HepG2 (cell line): ENCODE measurements at regions not wholly inside any gene's neighbourhood (a gene's known extent, or its start where the extent isn't known, plus 50 kb on each side); places are given as distances from the start of the nearest gene placed in this dataset.

Source experiments
- ATAC-seq: fragments of 200-7000 bp; cut with Tn5 transposase; 3 replicates; pipeline ENCODE4 v1.9.1; 2020; ENCODE audit warnings: mild to moderate bottlenecking, moderate library complexity
- BruUV-seq: library from RNA; stranded (reverse); fragments of 400-500 nt; replicated peaks from 2 replicates; lab custom pipeline; 2021; lab: Mats Ljungman, UMichigan
- CTCF ChIA-PET: fragments of 300-600 bp; formaldehyde crosslinking; extraction: SDS; loops from one replicate; lab custom pipeline; 2021; ENCODE audit warnings: low total read pairs, inconsistent platforms, low intra/inter-chr PET ratio; lab: Yijun Ruan, JAX
- POLR2A ChIA-PET: fragments of 350-600 bp; sonication (Branson Sonifier 250); formaldehyde crosslinking; loops from one replicate; lab custom pipeline; 2020; ENCODE audit warnings: antibody characterized with exemption, inconsistent platforms; lab: Yijun Ruan, JAX
- DNase-seq: peaks from one replicate; pipeline ENCODE4 v3.0.0-alpha.2; 2015; ENCODE audit warnings: low spot score
- FAIRE-seq: peaks from 3 replicates; lab custom pipeline; 2011; peaks lifted over from hg19 to GRCh38; lab: Jason Lieb, UNC
- H2AFZ ChIP-seq: one replicate; pipeline ENCODE4 v1.6.1; 2011; ENCODE audit warnings: low read length, inconsistent platforms
- H3K27ac ChIP-seq: fragments of 300-600 bp; 3 replicates; pipeline ENCODE4 v1.8.0; 2011; ENCODE audit warnings: mixed run types, mild to moderate bottlenecking, mixed read lengths, low read length, inconsistent platforms; ENCODE audit not compliant: insufficient read depth; ENCODE audit errors: extremely low read length
- H3K27me3 ChIP-seq, 2 experiments: fragments of 200-600 bp in 1 of 2; 2 replicates in 1 of 2; 3 replicates in 1 of 2; pipeline versions ENCODE4 v1.6.0 to v1.8.0; 2011; ENCODE audit warnings: low read length in 2 of 2, mild to moderate bottlenecking in 2 of 2, moderate library complexity in 2 of 2, inconsistent platforms in 1 of 2; ENCODE audit not compliant: insufficient read depth in 2 of 2, control insufficient read depth in 1 of 2
- H3K36me3 ChIP-seq, 2 experiments: fragments of 200-600 bp in 1 of 2; replicated peaks in 1 of 2; 2 replicates in 1 of 2; 3 replicates in 1 of 2; pipeline versions ENCODE4 v1.5.1 to v1.8.0; 2011; ENCODE audit warnings: low read length in 2 of 2, inconsistent platforms in 1 of 2; ENCODE audit not compliant: insufficient read depth in 2 of 2, control insufficient read depth in 1 of 2
- H3K4me1 ChIP-seq: 2 replicates; pipeline ENCODE4 v1.5.1; 2012; ENCODE audit warnings: low read length, inconsistent platforms; ENCODE audit not compliant: insufficient read depth
- H3K4me2 ChIP-seq: 2 replicates; pipeline ENCODE4 v1.6.0; 2011; ENCODE audit warnings: low read depth, low read length, inconsistent platforms
- H3K4me3 ChIP-seq, 3 experiments: fragments of 200-600 bp in 1 of 3; sonication (generic), shearing (Covaris generic) in 1 of 3; replicated peaks in 1 of 3; 2 replicates each; pipeline ENCODE4 v1.5.1; 2011 to 2016; ENCODE audit warnings: low read length in 3 of 3, inconsistent platforms in 2 of 3, low read depth in 2 of 3, mild to moderate bottlenecking in 2 of 3, control low read depth in 1 of 3, mixed read lengths in 1 of 3; ENCODE audit not compliant: insufficient read depth in 1 of 3
- H3K79me2 ChIP-seq: one replicate; pipeline ENCODE4 v1.6.1; 2011; ENCODE audit warnings: low read length, inconsistent platforms; ENCODE audit not compliant: insufficient read depth
- H3K9ac ChIP-seq: 2 replicates; pipeline ENCODE4 v1.6.0; 2011; ENCODE audit warnings: mild to moderate bottlenecking, low read depth, low read length, inconsistent platforms; ENCODE audit not compliant: insufficient read depth
- H3K9me3 ChIP-seq: 2 replicates; pipeline ENCODE4 v1.5.1; 2012; ENCODE audit warnings: mild to moderate bottlenecking, low read length
- H4K20me1 ChIP-seq: 2 replicates; pipeline ENCODE4 v1.6.0; 2011; ENCODE audit warnings: inconsistent platforms, mild to moderate bottlenecking, low read length, moderate library complexity; ENCODE audit not compliant: insufficient read depth
- CEBPG ChIP-seq: IDR thresholded peaks from 2 replicates; pipeline ENCODE4 v1.6.1; 2016
- CSRNP2 ChIP-seq: sonication (generic); formaldehyde crosslinking; conservative IDR thresholded peaks from 2 replicates; pipeline ENCODE4 v1.8.0; 2022; ENCODE audit warnings: low read depth, missing genetic modification reagents
- E2F5 ChIP-seq: sonication (generic); formaldehyde crosslinking; conservative IDR thresholded peaks from 2 replicates; pipeline ENCODE4 v1.4.0; 2020; ENCODE audit warnings: missing genetic modification reagents
- KDM5B ChIP-seq: sonication (generic); formaldehyde crosslinking; IDR thresholded peaks from 2 replicates; pipeline ENCODE4 v1.4.0; 2020; ENCODE audit warnings: missing genetic modification reagents, mild to moderate bottlenecking, borderline replicate concordance
- MIER3 ChIP-seq: IDR thresholded peaks from 2 replicates; pipeline ENCODE4 v1.6.1; 2016; ENCODE audit warnings: missing compliant biosample characterization, borderline replicate concordance
- RBM22 ChIP-seq: fragments of 200-400 bp; formaldehyde crosslinking; optimal IDR thresholded peaks from 2 replicates; pipeline ENCODE3; 2017; ENCODE audit warnings: mild to moderate bottlenecking, low read length, moderate library complexity
- SP4 ChIP-seq: sonication (generic); formaldehyde crosslinking; IDR thresholded peaks from 2 replicates; pipeline ENCODE4 v1.8.1; 2023; ENCODE audit warnings: mild to moderate bottlenecking, missing genetic modification reagents
- SRSF9 ChIP-seq: fragments of 200-400 bp; formaldehyde crosslinking; IDR thresholded peaks from 2 replicates; pipeline ENCODE4 v1.6.1; 2018; ENCODE audit warnings: borderline replicate concordance, mild to moderate bottlenecking, low read depth, low read length; ENCODE audit not compliant: insufficient read depth, poor library complexity, severe bottlenecking
- ZBTB14 ChIP-seq: sonication (generic); formaldehyde crosslinking; IDR thresholded peaks from 2 replicates; pipeline ENCODE4 v1.4.0; 2020; ENCODE audit warnings: missing genetic modification reagents
- ZMAT3 ChIP-seq: sonication (generic); formaldehyde crosslinking; conservative IDR thresholded peaks from 2 replicates; pipeline ENCODE4 v1.7.0; 2021; ENCODE audit warnings: missing genetic modification reagents
- ZNF138 ChIP-seq: sonication (generic); formaldehyde crosslinking; IDR thresholded peaks from 2 replicates; pipeline ENCODE4 v1.5.0; 2020; ENCODE audit warnings: mild to moderate bottlenecking, low read depth, missing genetic modification reagents
- ZNF282 ChIP-seq: fragments of 450-650 bp; IDR thresholded peaks from 2 replicates; pipeline ENCODE4 v1.6.1; 2018; ENCODE audit not compliant: partially characterized antibody
- ZNF383 ChIP-seq: sonication (generic); formaldehyde crosslinking; IDR thresholded peaks from 2 replicates; pipeline ENCODE4 v1.4.0; 2020; ENCODE audit warnings: missing genetic modification reagents, mild to moderate bottlenecking, borderline replicate concordance
- ZNF597 ChIP-seq: sonication (generic); formaldehyde crosslinking; IDR thresholded peaks from 2 replicates; pipeline ENCODE4 v1.5.0; 2020; ENCODE audit warnings: missing genetic modification reagents
- ZNF609 ChIP-seq: sonication (generic); formaldehyde crosslinking; IDR thresholded peaks from 2 replicates; pipeline ENCODE4 v1.4.0; 2020; ENCODE audit warnings: mild to moderate bottlenecking, missing genetic modification reagents, borderline replicate concordance
- ZNF616 ChIP-seq: sonication (generic); formaldehyde crosslinking; IDR thresholded peaks from 2 replicates; pipeline ENCODE4 v1.5.0; 2020; ENCODE audit warnings: low read depth, mild to moderate bottlenecking, missing genetic modification reagents
- WGBS: methylation state at CpG from one replicate; pipeline ENCODE4 v1.1.6; 2017; ENCODE audit warnings: low lambda C conversion rate; 5-methylcytosine and 5-hydroxymethylcytosine counted together
- in situ Hi-C: cut with HindIII; loops from 2 replicates; pipeline ENCODE4 v1.10.0; 2017; ENCODE audit warnings: low pct_unique_long_range_greater_than_20kb; ENCODE audit not compliant: extremely low pct_ligation_motif_present
- intact Hi-C: fragments of 100-400 bp; cut with micrococcal nuclease; formaldehyde crosslinking; loops from one replicate; pipeline ENCODE4 v1.10.0; 2022; ENCODE audit not compliant: unreplicated experiment

- BruUV-seq: no TSS peak
- no peak for DNase-seq
- no peak overlapping the region for H2AFZ ChIP-seq
- H3K36me3 ChIP-seq: no peaks in the 10 kb centered on the region
- CTCF ChIA-PET: no interaction called here
- H3K79me2 ChIP-seq: no peaks in the 10 kb centered on the region
- TF ChIP-seq SRSF9: no peak
- no peak for TF ChIP-seq RBM22
- no peak for TF ChIP-seq E2F5 (CRISPR knock-in tag)
- no peak for TF ChIP-seq ZNF282
- no peak for TF ChIP-seq KDM5B (CRISPR knock-in tag)
- no peak for TF ChIP-seq CSRNP2
- TF ChIP-seq ZBTB14 (CRISPR knock-in tag): no peak
- no peak for TF ChIP-seq MIER3 (CRISPR knock-in tag)
- no peak for TF ChIP-seq ZNF609 (CRISPR knock-in tag)
- TF ChIP-seq ZNF616: no peak
- no peak for TF ChIP-seq ZNF138 (CRISPR knock-in tag)
- TF ChIP-seq SP4 (CRISPR knock-in tag): no peak
- TF ChIP-seq ZNF597: no peak
- TF ChIP-seq ZNF383 (CRISPR knock-in tag): no peak
- TF ChIP-seq ZMAT3 (CRISPR knock-in tag): no peak
- TF ChIP-seq CEBPG: no peak
- TF ChIP-seq, all 625 proteins: peak for 0
- H3K9ac ChIP-seq: no peak overlapping the region
- FAIRE-seq (no peak), ATAC-seq (no peak)
- H3K4me1 ChIP-seq: no peaks in the 10 kb centered on the region
- POLR2A ChIA-PET: no interaction called here
- intact Hi-C loops (no loop called here), in situ Hi-C loops (no loop called here)
- peaks cover 0 to 4% of the 10 kb centered on the region in 2 experiments; a peak in 1 of 5 replicates for H3K27me3 ChIP-seq
- no peak overlapping the region for H3K4me2 ChIP-seq
- WGBS: 27% methylated on average over 4 of the region's 4 CpGs
- H3K4me3 ChIP-seq: no peak overlapping the region
- no peaks in the 10 kb centered on the region for H3K9me3 ChIP-seq
- H4K20me1 ChIP-seq: no peaks in the 10 kb centered on the region
- H3K27ac ChIP-seq: no peak overlapping the region
Measured at GRCh38 chr3:23754215-23754614, 51.5 kb upstream of the UBE2E1 start.
